Adrenal gland (tissue), 9 donors: ENCODE measurements at regions not wholly inside any gene's neighbourhood (a gene's known extent, or its start where the extent isn't known, plus 50 kb on each side); places are given as distances from the start of the nearest gene placed in this dataset.
A peak's percentile ranks its signal among the peaks of the same experiment; 100 is the strongest.

ENCODE experiments used
- DNase-seq, 7 donors: peaks; one replicate each; pipeline ENCODE4 v3.0.0-alpha.2; 2019 to 2020
- H3K27ac ChIP-seq, 5 donors: fragments of 200-600 bp; sonication (generic) in 4 of 5; 1 replicate in 3 of 5; 2 replicates in 2 of 5; pipeline versions ENCODE4 v1.5.1 to v1.8.0; 2016 to 2020; ENCODE audit warnings: mild to moderate bottlenecking in 1 of 5
- H3K27me3 ChIP-seq: fragments of 200-600 bp; 2 replicates; pipeline ENCODE4 v1.8.0; 2021
- H3K36me3 ChIP-seq, 2 donors: fragments of 200-600 bp; replicated peaks in 1 of 2; 1 replicate in 1 of 2; 2 replicates in 1 of 2; pipeline versions ENCODE4 v1.5.1 to v1.8.0; 2018 to 2022
- H3K4me1 ChIP-seq, 2 donors: fragments of 200-600 bp; replicated peaks in 1 of 2; 1 replicate in 1 of 2; 2 replicates in 1 of 2; pipeline versions ENCODE4 v1.5.1 to v1.8.0; 2018 to 2021
- H3K4me3 ChIP-seq, 4 donors: fragments of 200-600 bp; sonication (generic) in 3 of 4; one replicate each; pipeline ENCODE4 v1.5.1; 2016 to 2018
- H3K9me3 ChIP-seq, 3 donors: fragments of 200-600 bp; sonication (generic) in 1 of 3; replicated peaks in 1 of 3; 1 replicate in 2 of 3; 2 replicates in 1 of 3; pipeline versions ENCODE4 v1.5.1 to v1.8.0; 2016 to 2021
- CTCF ChIP-seq, 6 experiments: fragments of 450-650 bp in 4 of 6; fragments of 200-600 bp in 2 of 6; sonication (generic) in 1 of 6; IDR thresholded peaks; 1 replicate in 5 of 6; 2 replicates in 1 of 6; pipeline versions ENCODE4 v1.5.1 to v1.8.0; 2016 to 2021; ENCODE audit warnings: antibody characterized with exemption in 6 of 6, mild to moderate bottlenecking in 2 of 6, moderate library complexity in 1 of 6
- POLR2A ChIP-seq, 2 donors: fragments of 450-650 bp; IDR thresholded peaks; one replicate each; pipeline ENCODE4 v1.6.1; 2017; ENCODE audit warnings: antibody characterized with exemption in 2 of 2, mild to moderate bottlenecking in 2 of 2, moderate library complexity in 1 of 2
- WGBS, 4 donors: extraction: QIAGEN DNeasy Blood & Tissue Kit in 2 of 4; methylation state at CpG; one replicate each; pipeline versions ENCODE4 v1.1.5 to v1.1.7; 2013 to 2017; 5-methylcytosine and 5-hydroxymethylcytosine counted together
- intact Hi-C, 2 donors: fragments of 100-400 bp; cut with DNase I; formaldehyde crosslinking; loops; one replicate each; pipeline versions ENCODE4 v1.14.1 to v1.15.0; 2022 to 2023
- donor health status: healthy with polysubstance abuse.
- donor health status: Bipolar disorder and iron deficiency.
- donor health status: DM: yes; HTN: yes; CAD: no.
- donor health status: DM: no; HTN: no; CAD: no.
- donor health status: DM: no; HTN: no; CAD: no.

GRCh38 chr2:105600949-105601794, 143.5 kb upstream of the NCK2 start:
- TF ChIP-seq CTCF (IDR thresholded peaks at IDR 0.05) (no peak), POLR2A (IDR thresholded peaks at IDR 0.05) (no peak)
- intact Hi-C loops = no loop called here
- no peaks in the 10 kb centered on the region for H3K36me3 ChIP-seq
- H3K4me3 ChIP-seq = no peak overlapping the region
- no peaks in the 10 kb centered on the region for H3K9me3 ChIP-seq
- no peaks in the 10 kb centered on the region for H3K27me3 ChIP-seq
- H3K27ac ChIP-seq = no peak overlapping the region
- peak in 1 of 7 donors; percentile 9 for DNase-seq
- peaks cover 6 to 14% of the 10 kb centered on the region in 2 donors for H3K4me1 ChIP-seq
- 71 to 91% (median 78%) methylated on average over 8 of the region's 8 CpGs for WGBS, 4 donors

- H3K4me3 ChIP-seq = no peak overlapping the region
- H3K36me3 ChIP-seq = no peaks in the 10 kb centered on the region
- peaks cover 6 to 11% of the 10 kb centered on the region in 2 donors for H3K4me1 ChIP-seq
- intact Hi-C loops = no loop called here
- H3K9me3 ChIP-seq = no peaks in the 10 kb centered on the region
- H3K27me3 ChIP-seq = no peaks in the 10 kb centered on the region
- TF ChIP-seq CTCF (IDR thresholded peaks at IDR 0.05) = no peak
- TF ChIP-seq POLR2A (IDR thresholded peaks at IDR 0.05) = no peak
- WGBS, 4 donors = 64 to 100% (median 73%) methylated on average over 1 to 6 of the region's 6 CpGs
- DNase-seq = no peak
- no peak overlapping the region for H3K27ac ChIP-seq
These were observed 144.1 kb upstream of the NCK2 start for GRCh38 chr2:105600602-105600948.

DNA sequence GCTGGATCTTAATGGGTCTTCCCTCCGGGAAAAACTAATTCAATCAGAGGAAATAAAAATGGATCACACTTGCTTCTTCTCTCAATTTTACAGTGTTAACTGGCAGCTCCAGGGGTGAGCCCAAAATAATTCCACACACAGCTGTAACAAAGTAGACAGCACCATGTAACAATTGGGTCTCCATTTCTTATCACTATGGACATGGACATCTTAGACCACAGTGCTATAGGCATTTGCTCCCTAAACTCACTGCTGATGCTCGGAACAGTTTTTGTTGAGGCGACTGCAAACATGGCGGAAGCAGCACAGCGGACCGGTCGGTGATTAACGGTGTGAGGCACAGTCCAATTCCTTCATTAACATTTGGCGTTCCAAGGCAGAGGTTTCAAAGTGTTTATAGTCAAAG, 144.7 kb upstream of the NCK2 start:
- intact Hi-C loops = no loop called here
- Histone ChIP-seq H3K36me3 (no peaks in the 10 kb centered on the region), H3K27me3 (no peaks in the 10 kb centered on the region), H3K4me1 (peaks cover 6% of the 10 kb centered on the region in 2 donors), H3K4me3 (no peak overlapping the region), H3K27ac (no peak overlapping the region), H3K9me3 (no peaks in the 10 kb centered on the region)
- TF ChIP-seq CTCF (IDR thresholded peaks at IDR 0.05) = no peak
- no peak for TF ChIP-seq POLR2A (IDR thresholded peaks at IDR 0.05)
- WGBS, 4 donors = 85 to 94% (median 93%) methylated on average over 8 to 9 of the region's 9 CpGs
- DNase-seq = no peak

- no peak for DNase-seq
- TF ChIP-seq CTCF (IDR thresholded peaks at IDR 0.05) (no peak), POLR2A (IDR thresholded peaks at IDR 0.05) (no peak)
- Histone ChIP-seq H3K27me3 (no peaks in the 10 kb centered on the region), H3K4me3 (no peak overlapping the region), H3K36me3 (no peaks in the 10 kb centered on the region), H3K4me1 (no peaks in the 10 kb centered on the region), H3K9me3 (no peaks in the 10 kb centered on the region), H3K27ac (no peak overlapping the region)
- intact Hi-C loops = no loop called here
- WGBS, 4 donors = 67 to 88% (median 76%) methylated on average over 6 of the region's 6 CpGs
These were observed 145.6 kb upstream of the NCK2 start for GRCh38 chr2:105598829-105599698.
